Testis (tissue), 2 donors: ENCODE measurements at regions not wholly inside any gene's neighbourhood (a gene's known extent, or its start where the extent isn't known, plus 50 kb on each side); places are given as distances from the start of the nearest gene placed in this dataset.

Experiments used
- DNase-seq: peaks from one replicate; pipeline ENCODE4 v3.0.0-alpha.2; 2019
- H3K27ac ChIP-seq, 2 donors: fragments of 200-600 bp; sonication (generic); one replicate each; pipeline ENCODE4 v1.5.1; 2019
- H3K27me3 ChIP-seq: fragments of 200-600 bp; sonication (generic); one replicate; pipeline ENCODE4 v1.5.1; 2019
- H3K36me3 ChIP-seq: fragments of 200-600 bp; sonication (generic); one replicate; pipeline ENCODE4 v1.5.1; 2017; ENCODE audit warnings: low read depth; ENCODE audit errors: missing control alignments
- H3K4me1 ChIP-seq: fragments of 200-600 bp; sonication (generic); one replicate; pipeline ENCODE4 v1.5.1; 2019
- H3K4me3 ChIP-seq, 2 donors: fragments of 200-600 bp; sonication (generic); one replicate each; pipeline ENCODE4 v1.5.1; 2017 to 2019
- H3K9me3 ChIP-seq: fragments of 200-600 bp; sonication (generic); one replicate; pipeline ENCODE4 v1.5.1; 2017
- POLR2A ChIP-seq: fragments of 450-650 bp; IDR thresholded peaks from one replicate; pipeline ENCODE4 v1.6.1; 2017; ENCODE audit warnings: antibody characterized with exemption, mild to moderate bottlenecking, moderate library complexity
- WGBS, 2 donors: methylation state at CpG; one replicate each; pipeline ENCODE4 v1.1.5; 2018; 5-methylcytosine and 5-hydroxymethylcytosine counted together
- intact Hi-C: fragments of 100-400 bp; cut with DNase I; formaldehyde crosslinking; loops from one replicate; pipeline ENCODE4 v1.15.1; 2023; ENCODE audit warnings: low total_unique reads
- TF ChIP-seq, protein P1 (sequence below), 3 experiments: fragments of 450-650 bp in 2 of 3; fragments of 200-600 bp in 1 of 3; sonication (generic) in 1 of 3; IDR thresholded peaks; one replicate each; pipeline ENCODE4 v1.5.1; 2016 to 2019; ENCODE audit warnings: antibody characterized with exemption in 3 of 3, mild to moderate bottlenecking in 2 of 3, moderate library complexity in 1 of 3

GRCh38 chr2:211085056-211085680, 528.8 kb downstream of the CPS1 start:
- no peaks in the 10 kb centered on the region for H3K9me3 ChIP-seq
- H3K4me3 ChIP-seq, result no peak overlapping the region
- H3K4me1 ChIP-seq, result no peaks in the 10 kb centered on the region
- intact Hi-C loops, result no loop called here
- TF ChIP-seq, protein P1, sequence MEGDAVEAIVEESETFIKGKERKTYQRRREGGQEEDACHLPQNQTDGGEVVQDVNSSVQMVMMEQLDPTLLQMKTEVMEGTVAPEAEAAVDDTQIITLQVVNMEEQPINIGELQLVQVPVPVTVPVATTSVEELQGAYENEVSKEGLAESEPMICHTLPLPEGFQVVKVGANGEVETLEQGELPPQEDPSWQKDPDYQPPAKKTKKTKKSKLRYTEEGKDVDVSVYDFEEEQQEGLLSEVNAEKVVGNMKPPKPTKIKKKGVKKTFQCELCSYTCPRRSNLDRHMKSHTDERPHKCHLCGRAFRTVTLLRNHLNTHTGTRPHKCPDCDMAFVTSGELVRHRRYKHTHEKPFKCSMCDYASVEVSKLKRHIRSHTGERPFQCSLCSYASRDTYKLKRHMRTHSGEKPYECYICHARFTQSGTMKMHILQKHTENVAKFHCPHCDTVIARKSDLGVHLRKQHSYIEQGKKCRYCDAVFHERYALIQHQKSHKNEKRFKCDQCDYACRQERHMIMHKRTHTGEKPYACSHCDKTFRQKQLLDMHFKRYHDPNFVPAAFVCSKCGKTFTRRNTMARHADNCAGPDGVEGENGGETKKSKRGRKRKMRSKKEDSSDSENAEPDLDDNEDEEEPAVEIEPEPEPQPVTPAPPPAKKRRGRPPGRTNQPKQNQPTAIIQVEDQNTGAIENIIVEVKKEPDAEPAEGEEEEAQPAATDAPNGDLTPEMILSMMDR (IDR thresholded peaks at IDR 0.05), result peak; percentile 41 to 68 (median 56)
- no peak for TF ChIP-seq POLR2A
- peak; percentile 32 for DNase-seq
- WGBS, 2 donors, result 24 to 32% methylated on average over 5 of the region's 5 CpGs
- H3K27ac ChIP-seq, result no peak overlapping the region
- H3K27me3 ChIP-seq, result no peaks in the 10 kb centered on the region
- H3K36me3 ChIP-seq, result no peaks in the 10 kb centered on the region

GRCh38 chr2:211086049-211086448, 529.6 kb downstream of the CPS1 start:
- H3K4me3 ChIP-seq, result no peak overlapping the region
- H3K36me3 ChIP-seq, result no peaks in the 10 kb centered on the region
- no peaks in the 10 kb centered on the region for H3K27me3 ChIP-seq
- no peak for TF ChIP-seq POLR2A
- TF ChIP-seq, protein P1 (IDR thresholded peaks at IDR 0.05), result no peak
- no peaks in the 10 kb centered on the region for H3K4me1 ChIP-seq
- no peak overlapping the region for H3K27ac ChIP-seq
- DNase-seq, result no peak
- 94 to 95% methylated on average over 3 of the region's 3 CpGs for WGBS, 2 donors
- no peaks in the 10 kb centered on the region for H3K9me3 ChIP-seq
- intact Hi-C loops, result no loop called here

DNA sequence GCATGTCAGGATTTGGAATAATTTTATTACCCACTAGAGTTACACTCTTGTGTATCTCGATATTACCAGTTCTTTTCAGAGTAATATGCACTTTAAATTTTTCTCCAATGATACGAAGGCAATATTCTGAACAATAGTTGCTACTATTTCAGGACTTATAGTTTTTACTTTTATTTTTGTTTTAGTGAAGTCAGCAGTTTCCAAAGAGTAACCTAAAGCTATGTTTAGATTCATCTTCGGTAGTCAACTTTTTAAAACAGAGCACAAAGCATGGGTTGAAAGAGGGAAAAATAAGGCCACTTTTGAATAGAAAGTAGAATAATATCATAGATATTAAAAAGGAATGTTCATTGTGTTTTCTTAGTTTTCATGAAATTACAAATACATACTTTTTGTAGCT, 532.7 kb downstream of the CPS1 start:
- no peaks in the 10 kb centered on the region for H3K36me3 ChIP-seq
- no peak for TF ChIP-seq POLR2A
- TF ChIP-seq, protein P1 (IDR thresholded peaks at IDR 0.05), result no peak
- no peak for DNase-seq
- 89% methylated on average over 3 of the region's 3 CpGs for WGBS, 2 donors
- H3K27ac ChIP-seq, result no peak overlapping the region
- H3K4me3 ChIP-seq, result no peak overlapping the region
- H3K4me1 ChIP-seq, result no peaks in the 10 kb centered on the region
- intact Hi-C loops, result no loop called here
- no peaks in the 10 kb centered on the region for H3K9me3 ChIP-seq
- no peaks in the 10 kb centered on the region for H3K27me3 ChIP-seq

- H3K36me3 ChIP-seq, result no peaks in the 10 kb centered on the region
- no peaks in the 10 kb centered on the region for H3K9me3 ChIP-seq
- no peak for TF ChIP-seq POLR2A
- TF ChIP-seq, protein P1 (IDR thresholded peaks at IDR 0.05), result no peak
- intact Hi-C loops, result no loop called here
- WGBS, 2 donors, result 90 to 94% methylated on average over 3 of the region's 3 CpGs
- no peaks in the 10 kb centered on the region for H3K4me1 ChIP-seq
- no peak overlapping the region for H3K27ac ChIP-seq
- no peak overlapping the region for H3K4me3 ChIP-seq
- DNase-seq, result no peak
- no peaks in the 10 kb centered on the region for H3K27me3 ChIP-seq
Observed at GRCh38 chr2:211093743-211094303, 537.4 kb downstream of the CPS1 start.

DNA sequence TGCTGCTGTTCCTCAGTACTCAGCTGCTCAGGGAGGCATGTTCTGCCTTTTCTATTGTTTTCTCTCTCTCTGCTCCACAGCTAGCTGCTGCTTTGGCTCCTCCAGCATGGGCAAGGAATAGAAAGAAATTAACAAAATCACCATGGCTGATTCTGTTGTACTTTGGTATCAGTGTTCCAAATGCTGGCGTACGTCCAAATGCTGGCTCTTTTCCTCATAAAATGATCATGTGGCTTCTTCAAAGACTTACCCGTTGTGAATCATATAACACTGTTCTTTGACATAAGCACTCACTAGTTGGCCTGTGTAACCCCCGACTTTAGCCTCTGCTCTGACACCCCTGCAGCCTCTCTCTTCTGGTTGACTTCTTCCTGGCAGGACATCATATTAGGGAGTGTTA, 547.6 kb downstream of the CPS1 start:
- Histone ChIP-seq H3K27me3 (no peaks in the 10 kb centered on the region), H3K4me1 (no peaks in the 10 kb centered on the region), H3K4me3 (no peak overlapping the region), H3K27ac (no peak overlapping the region), H3K36me3 (no peaks in the 10 kb centered on the region), H3K9me3 (no peaks in the 10 kb centered on the region)
- no peak for TF ChIP-seq POLR2A
- TF ChIP-seq, protein P1 (IDR thresholded peaks at IDR 0.05), result no peak
- WGBS, 2 donors, result 40 to 50% methylated on average over 4 of the region's 4 CpGs
- peak; percentile 19 for DNase-seq
- intact Hi-C loops, result no loop called here
